GM12878 (cell line): ENCODE measurements at regions not wholly inside any gene's neighbourhood (a gene's known extent, or its start where the extent isn't known, plus 50 kb on each side); places are given as distances from the start of the nearest gene placed in this dataset.

Experiments used
- ATAC-seq: fragments of 200-7000 bp; cut with Tn5 transposase; 3 replicates; pipeline ENCODE4 v1.9.1; 2020; ENCODE audit warnings: mild to moderate bottlenecking, moderate library complexity
- BruUV-seq: library from RNA; stranded (reverse); fragments of 400-500 nt; replicated peaks from 2 replicates; lab custom pipeline; 2021; lab: Mats Ljungman, UMichigan
- CTCF ChIA-PET: fragments of 300-600 bp; sonication (Branson Sonifier 250); formaldehyde crosslinking; extraction: SDS; loops from one replicate; lab custom pipeline; 2021; ENCODE audit warnings: inconsistent platforms; lab: Yijun Ruan, JAX
- POLR2A ChIA-PET: fragments of 350-600 bp; formaldehyde crosslinking; extraction: SDS; loops from one replicate; lab custom pipeline; 2021; ENCODE audit warnings: inconsistent platforms; lab: Charles Lee
- RAD21 ChIA-PET: fragments of 300-600 bp; sonication (Branson Sonifier 250); formaldehyde crosslinking; loops from one replicate; lab custom pipeline; 2023; ENCODE audit warnings: antibody characterized with exemption; ENCODE audit not compliant: unreplicated experiment; lab: Charles Lee
- SMC1A ChIA-PET: fragments of 300-600 bp; sonication (Branson Sonifier 250); formaldehyde crosslinking; loops from one replicate; lab custom pipeline; 2023; ENCODE audit not compliant: unreplicated experiment, uncharacterized antibody; lab: Charles Lee
- DNase-seq: peaks from one replicate; pipeline ENCODE4 v3.0.0-alpha.2; 2011; ENCODE audit warnings: low read depth, low spot score
- FAIRE-seq: peaks from 3 replicates; lab custom pipeline; 2011; peaks lifted over from hg19 to GRCh38; lab: Jason Lieb, UNC
- H2AFZ ChIP-seq: 2 replicates; pipeline ENCODE4 v1.6.0; 2011; ENCODE audit warnings: low read depth, low read length, control low read depth; ENCODE audit not compliant: control insufficient read depth
- H3K27ac ChIP-seq: 2 replicates; pipeline ENCODE4 v1.5.1; 2011; ENCODE audit warnings: control low read depth; ENCODE audit not compliant: control insufficient read depth, insufficient read depth
- H3K27me3 ChIP-seq, 2 experiments: replicated peaks in 1 of 2; 2 replicates each; pipeline versions ENCODE4 v1.6.0 to v1.6.1; 2011; ENCODE audit warnings: low read length in 1 of 2; ENCODE audit not compliant: control insufficient read depth in 2 of 2, insufficient read depth in 2 of 2
- H3K36me3 ChIP-seq, 2 experiments: 2 replicates each; pipeline ENCODE4 v1.5.1; 2011; ENCODE audit warnings: low read length in 1 of 2; ENCODE audit not compliant: control insufficient read depth in 2 of 2, insufficient read depth in 2 of 2
- H3K4me1 ChIP-seq: 2 replicates; pipeline ENCODE4 v1.6.1; 2011; ENCODE audit warnings: mild to moderate bottlenecking, low read length, moderate library complexity, mixed read lengths; ENCODE audit not compliant: control insufficient read depth, insufficient read depth
- H3K4me2 ChIP-seq: 2 replicates; pipeline ENCODE4 v1.6.0; 2011; ENCODE audit warnings: control low read depth; ENCODE audit not compliant: control insufficient read depth, insufficient read depth
- H3K4me3 ChIP-seq: fragments of 200-600 bp; sonication (generic); 2 replicates; pipeline ENCODE4 v1.5.1; 2016
- H3K79me2 ChIP-seq: 2 replicates; pipeline ENCODE4 v1.6.0; 2011; ENCODE audit warnings: low read length; ENCODE audit not compliant: control insufficient read depth, insufficient read depth
- H3K9ac ChIP-seq: 2 replicates; pipeline ENCODE4 v1.8.0; 2011; ENCODE audit warnings: low read length, control low read depth, mixed read lengths; ENCODE audit not compliant: control insufficient read depth, insufficient read depth
- H3K9me3 ChIP-seq: replicated peaks from 3 replicates; pipeline ENCODE4 v1.5.1; 2011; ENCODE audit warnings: mild to moderate bottlenecking, low read length; ENCODE audit not compliant: control insufficient read depth, insufficient read depth
- H4K20me1 ChIP-seq: 2 replicates; pipeline ENCODE4 v1.6.0; 2011; ENCODE audit not compliant: control insufficient read depth, insufficient read depth
- ASH2L ChIP-seq: fragments of 300-600, 200-600 bp; sonication (generic); IDR thresholded peaks from 2 replicates; pipeline ENCODE4 v1.6.1; 2017; ENCODE audit warnings: low read depth, mild to moderate bottlenecking, borderline replicate concordance
- ATF7 ChIP-seq: fragments of 450-650 bp; IDR thresholded peaks from 2 replicates; pipeline ENCODE4 v1.6.1; 2016; ENCODE audit warnings: low read depth, mild to moderate bottlenecking
- CBX3 ChIP-seq: fragments of 200-600 bp; sonication (generic); IDR thresholded peaks from 2 replicates; pipeline ENCODE4 v1.6.1; 2016; ENCODE audit warnings: low read depth, borderline replicate concordance
- CHD4 ChIP-seq: fragments of 200-600 bp; sonication (generic); IDR thresholded peaks from 2 replicates; pipeline ENCODE4 v1.6.1; 2016; ENCODE audit warnings: mild to moderate bottlenecking
- ETV6 ChIP-seq, 2 experiments: fragments of 450-650 bp in 1 of 2; IDR thresholded peaks in 1 of 2; conservative IDR thresholded peaks in 1 of 2; 2 replicates each; pipeline ENCODE4 v1.6.1; 2014; ENCODE audit warnings: antibody characterized with exemption in 1 of 2, borderline replicate concordance in 1 of 2, low read depth in 1 of 2, mild to moderate bottlenecking in 1 of 2, moderate library complexity in 1 of 2
- FOS ChIP-seq: IDR thresholded peaks from 3 replicates; pipeline ENCODE4 v1.6.1; 2011; ENCODE audit warnings: borderline replicate concordance; ENCODE audit not compliant: insufficient read length; ENCODE audit errors: extremely low read depth
- JUND ChIP-seq: IDR thresholded peaks from 2 replicates; pipeline ENCODE4 v1.6.1; 2012; ENCODE audit warnings: low read depth, mild to moderate bottlenecking, low read length, improper control_type of control experiment, moderate library complexity
- KDM1A ChIP-seq: fragments of 200-600 bp; sonication (generic); IDR thresholded peaks from 2 replicates; pipeline ENCODE4 v1.6.1; 2016; ENCODE audit warnings: borderline replicate concordance
- KLF5 ChIP-seq: fragments of 450-650 bp; IDR thresholded peaks from 2 replicates; pipeline ENCODE4 v1.6.1; 2014; ENCODE audit warnings: mild to moderate bottlenecking; ENCODE audit not compliant: partially characterized antibody
- MXI1 ChIP-seq: fragments of 150-350 bp; IDR thresholded peaks from 2 replicates; pipeline ENCODE4 v1.6.1; 2011; ENCODE audit warnings: low read depth, mild to moderate bottlenecking, inconsistent platforms, low read length, improper control_type of control experiment
- MYC ChIP-seq: IDR thresholded peaks from 2 replicates; pipeline ENCODE4 v1.6.1; 2011; ENCODE audit warnings: mild to moderate bottlenecking, low read length, moderate library complexity, inconsistent platforms; ENCODE audit not compliant: insufficient read depth, insufficient replicate concordance, insufficient read length, severe bottlenecking
- PML ChIP-seq: IDR thresholded peaks from 2 replicates; pipeline ENCODE4 v1.6.1; 2012; ENCODE audit warnings: low read length, inconsistent platforms
- POU2F2 ChIP-seq: IDR thresholded peaks from 3 replicates; pipeline ENCODE4 v1.6.1; 2011; ENCODE audit warnings: low read depth, mild to moderate bottlenecking, low read length, borderline replicate concordance
- SMC3 ChIP-seq: IDR thresholded peaks from 2 replicates; pipeline ENCODE4 v1.6.1; 2011; ENCODE audit warnings: low read length, improper control_type of control experiment, borderline replicate concordance
- TBL1XR1 ChIP-seq: IDR thresholded peaks from 2 replicates; pipeline ENCODE4 v1.6.1; 2012; ENCODE audit warnings: low read depth, low read length, improper control_type of control experiment
- YY1 ChIP-seq: IDR thresholded peaks from 2 replicates; pipeline ENCODE4 v1.6.1; 2011; ENCODE audit warnings: low read depth, mild to moderate bottlenecking, low read length
- ZNF24 ChIP-seq: fragments of 450-650 bp; IDR thresholded peaks from 2 replicates; pipeline ENCODE4 v1.6.1; 2017; ENCODE audit warnings: antibody characterized with exemption, mild to moderate bottlenecking
- ZNF384 ChIP-seq: IDR thresholded peaks from 2 replicates; pipeline ENCODE4 v1.6.1; 2012; ENCODE audit warnings: low read depth, mild to moderate bottlenecking, low read length, improper control_type of control experiment, borderline replicate concordance
- ZZZ3 ChIP-seq: IDR thresholded peaks from 2 replicates; pipeline ENCODE4 v1.6.1; 2011; ENCODE audit warnings: low read depth; ENCODE audit not compliant: control insufficient read depth, insufficient read length
- WGBS: methylation state at CpG from one replicate; pipeline ENCODE4 v1.1.6; 2016; ENCODE audit warnings: low lambda C conversion rate; ENCODE audit not compliant: insufficient replicate concordance, insufficient coverage; ENCODE audit errors: missing lambda C conversion rate; 5-methylcytosine and 5-hydroxymethylcytosine counted together
- in situ Hi-C: fragments of 300-500 bp; cut with MboI; formaldehyde crosslinking; loops from 9 replicates; pipeline ENCODE4 v1.14.3; 2018; ENCODE audit warnings: mixed read lengths
- intact Hi-C: fragments of 100-400 bp; cut with micrococcal nuclease; formaldehyde crosslinking; loops from one replicate; pipeline ENCODE4 v1.14.2; 2022; ENCODE audit not compliant: unreplicated experiment
- TF ChIP-seq, protein P1 (sequence below): fragments of 450-650 bp; IDR thresholded peaks from 2 replicates; pipeline ENCODE4 v1.6.1; 2018; ENCODE audit warnings: borderline replicate concordance, mild to moderate bottlenecking; ENCODE audit not compliant: partially characterized antibody

GRCh38 chr16:47987136-47987535 is 168.7 kb downstream of the ABCC12 start:
- SMC1A ChIA-PET, result interaction anchor here (1.4 to 1.5 kb wide), 2 partner anchors 10 to 26 kb away, joined by 3 to 4 read pairs; no protein-coding TSS in a partner anchor
- Histone ChIP-seq H3K79me2 (no peaks in the 10 kb centered on the region), H3K27ac (no peak overlapping the region), H3K9me3 (no peaks in the 10 kb centered on the region), H3K36me3 (no peaks in the 10 kb centered on the region), H3K4me3 (no peak overlapping the region), H4K20me1 (no peaks in the 10 kb centered on the region), H3K4me2 (no peak overlapping the region), H2AFZ (no peak overlapping the region), H3K4me1 (no peaks in the 10 kb centered on the region), H3K9ac (no peak overlapping the region), H3K27me3 (no peaks in the 10 kb centered on the region)
- DNase-seq (no peak), FAIRE-seq (no peak), ATAC-seq (no peak)
- TF ChIP-seq KDM1A (no peak), JUND (no peak), MYC (no peak), ZZZ3 (no peak), CHD4 (no peak), KLF5 (no peak), YY1 (no peak), ZNF24 (no peak), ZNF384 (no peak), ATF7 (no peak), FOS (no peak), SMC3 (no peak), MXI1 (no peak), TBL1XR1 (no peak), CBX3 (no peak), POU2F2 (no peak), ASH2L (no peak), ETV6 (conservative IDR thresholded peaks at IDR 0.05 in 1 of 2, IDR thresholded peaks at IDR 0.05 in 1 of 2; ENCODE audit: borderline replicate concordance in 1 of 2, low read depth in 1 of 2) (no peak), PML (no peak)
- TF ChIP-seq, protein P1, sequence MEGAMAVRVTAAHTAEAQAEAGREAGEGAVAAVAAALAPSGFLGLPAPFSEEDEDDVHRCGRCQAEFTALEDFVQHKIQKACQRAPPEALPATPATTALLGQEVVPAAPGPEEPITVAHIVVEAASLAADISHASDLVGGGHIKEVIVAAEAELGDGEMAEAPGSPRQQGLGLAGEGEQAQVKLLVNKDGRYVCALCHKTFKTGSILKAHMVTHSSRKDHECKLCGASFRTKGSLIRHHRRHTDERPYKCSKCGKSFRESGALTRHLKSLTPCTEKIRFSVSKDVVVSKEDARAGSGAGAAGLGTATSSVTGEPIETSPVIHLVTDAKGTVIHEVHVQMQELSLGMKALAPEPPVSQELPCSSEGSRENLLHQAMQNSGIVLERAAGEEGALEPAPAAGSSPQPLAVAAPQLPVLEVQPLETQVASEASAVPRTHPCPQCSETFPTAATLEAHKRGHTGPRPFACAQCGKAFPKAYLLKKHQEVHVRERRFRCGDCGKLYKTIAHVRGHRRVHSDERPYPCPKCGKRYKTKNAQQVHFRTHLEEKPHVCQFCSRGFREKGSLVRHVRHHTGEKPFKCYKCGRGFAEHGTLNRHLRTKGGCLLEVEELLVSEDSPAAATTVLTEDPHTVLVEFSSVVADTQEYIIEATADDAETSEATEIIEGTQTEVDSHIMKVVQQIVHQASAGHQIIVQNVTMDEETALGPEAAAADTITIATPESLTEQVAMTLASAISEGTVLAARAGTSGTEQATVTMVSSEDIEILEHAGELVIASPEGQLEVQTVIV, result no peak
- 26% methylated on average over 2 of the region's 2 CpGs for WGBS
- no TSS peak for BruUV-seq
- POLR2A ChIA-PET, result interaction anchor here (0.6 kb wide), 1 partner anchor 18 kb away, joined by 3 read pairs; no protein-coding TSS in a partner anchor
- intact Hi-C loops (no loop called here), in situ Hi-C loops (no loop called here)
- CTCF ChIA-PET, result interaction anchor here (0.9 to 1.4 kb wide), 2 partner anchors 177 to 846 kb away, joined by 3 read pairs; no protein-coding TSS in a partner anchor
- RAD21 ChIA-PET, result no interaction called here
